ENCODE measurements at regions not wholly inside any gene's neighbourhood (a gene's known extent, or its start where the extent isn't known, plus 50 kb on each side); places are given as distances from the start of the nearest gene placed in this dataset.
"Not testable (repeated sequence)": the region's sequence is repeated elsewhere in the genome, so short reads cannot be mapped to it uniquely, and the experiment has no call there.

DNA sequence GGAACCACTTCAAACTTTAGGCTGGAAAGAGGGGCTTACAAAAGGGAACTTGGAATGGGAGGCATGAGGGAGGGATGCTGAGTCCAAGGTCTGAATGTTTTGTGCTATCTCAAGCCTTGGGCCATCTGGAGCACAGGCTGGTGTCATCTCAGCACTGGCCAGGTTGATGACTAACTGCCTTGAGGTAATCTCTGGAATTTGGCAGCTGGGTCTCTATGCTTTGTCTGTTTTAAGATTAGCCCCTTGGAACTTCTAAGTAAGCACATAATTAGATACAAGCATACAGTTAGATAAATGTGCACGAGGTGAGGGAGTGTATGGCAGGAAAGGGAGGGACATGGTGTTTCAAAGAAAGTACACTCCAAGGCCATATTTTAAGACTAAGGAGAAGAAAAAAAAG, 252.4 kb upstream of the CCDC54 start:
- no peak for DNase-seq

DNA sequence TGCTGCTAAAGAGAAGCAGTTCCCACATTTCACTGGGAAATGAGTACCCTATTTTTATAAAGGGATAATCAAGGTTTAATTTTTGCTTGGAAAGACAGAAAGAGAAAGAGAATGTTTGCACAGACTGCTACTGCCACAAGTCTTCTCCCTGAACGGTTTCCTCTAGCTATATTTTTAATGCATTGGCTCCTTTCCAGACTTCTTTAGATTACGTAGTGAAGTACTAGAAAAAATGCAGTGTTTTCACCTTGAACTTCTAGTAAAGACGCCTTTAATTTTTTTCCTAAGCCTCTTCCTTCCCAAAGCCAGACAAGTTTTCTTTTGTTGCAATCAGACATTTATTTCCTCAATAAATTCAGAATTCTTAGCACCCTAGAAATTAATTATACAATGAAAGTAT, 248.3 kb upstream of the CCDC54 start:
- no peak for DNase-seq

DNA sequence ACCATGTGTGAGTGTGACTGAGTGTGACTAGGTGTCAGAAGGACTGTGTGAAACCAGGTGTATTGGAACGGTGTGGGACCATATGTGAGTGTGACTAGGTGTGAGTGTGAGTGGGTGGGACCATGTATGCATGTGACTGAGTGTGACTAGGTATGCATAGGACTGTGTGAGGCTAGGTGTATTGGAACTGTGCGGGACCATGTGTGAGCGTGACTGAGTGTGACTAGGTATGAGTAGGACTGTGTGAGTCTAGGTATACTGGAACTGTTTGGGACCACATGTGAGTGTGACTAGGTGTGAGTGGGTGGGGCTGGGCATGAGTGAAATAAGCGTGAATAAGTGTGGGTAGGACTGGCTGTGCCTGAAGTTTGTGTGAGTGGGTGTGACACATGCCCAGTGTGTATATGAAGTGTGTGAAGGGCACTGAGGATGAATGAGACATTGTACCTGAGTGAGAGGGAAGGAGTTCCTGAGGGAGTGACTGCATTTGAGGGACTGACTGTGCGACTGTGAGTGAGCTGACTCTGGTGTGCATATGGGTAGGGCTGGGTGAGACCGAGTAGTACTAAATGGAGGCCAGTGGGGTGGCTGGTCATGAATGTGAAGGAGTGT, 247.0 kb upstream of the CCDC54 start:
- no peak for DNase-seq

DNA sequence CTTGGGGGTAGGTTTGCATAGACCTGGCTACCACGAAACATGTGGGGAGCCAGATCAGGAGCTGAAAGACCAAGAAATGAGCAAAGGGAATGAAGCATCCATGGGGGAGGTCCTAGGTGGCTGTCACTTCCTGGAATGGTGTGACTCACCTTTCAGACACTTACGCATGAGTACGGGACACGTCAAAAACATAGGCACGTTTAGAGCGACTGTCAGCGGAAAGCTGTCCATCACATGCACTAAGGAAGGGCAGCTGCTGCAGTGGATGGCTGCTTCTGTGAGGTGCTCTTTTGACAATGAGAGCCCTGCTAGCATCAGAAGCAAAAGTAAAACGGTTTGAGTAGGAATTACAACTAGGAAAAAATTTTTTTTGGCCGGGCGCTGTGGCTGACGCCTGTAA, 244.6 kb upstream of the CCDC54 start:
- DNase-seq: no peak

DNA sequence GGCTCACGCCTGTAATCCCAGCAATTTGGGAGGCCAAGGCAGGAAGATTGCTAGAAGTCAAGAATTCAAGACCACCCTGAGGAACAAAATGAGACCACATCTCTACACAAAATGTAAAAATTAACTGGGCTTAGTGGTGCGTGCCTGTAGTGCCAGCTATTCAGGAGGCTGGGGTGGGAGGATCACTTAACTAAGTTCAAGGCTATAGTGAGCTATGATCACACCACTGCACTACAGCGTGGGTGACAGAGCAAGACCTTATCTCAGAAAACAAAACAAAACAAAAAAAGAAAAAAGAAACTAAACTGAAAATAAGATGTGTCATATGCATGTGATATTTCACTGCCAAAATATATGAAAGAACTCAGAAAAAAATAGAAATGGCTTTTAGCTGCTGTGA, 243.3 kb upstream of the CCDC54 start:
- no peak for DNase-seq

DNA sequence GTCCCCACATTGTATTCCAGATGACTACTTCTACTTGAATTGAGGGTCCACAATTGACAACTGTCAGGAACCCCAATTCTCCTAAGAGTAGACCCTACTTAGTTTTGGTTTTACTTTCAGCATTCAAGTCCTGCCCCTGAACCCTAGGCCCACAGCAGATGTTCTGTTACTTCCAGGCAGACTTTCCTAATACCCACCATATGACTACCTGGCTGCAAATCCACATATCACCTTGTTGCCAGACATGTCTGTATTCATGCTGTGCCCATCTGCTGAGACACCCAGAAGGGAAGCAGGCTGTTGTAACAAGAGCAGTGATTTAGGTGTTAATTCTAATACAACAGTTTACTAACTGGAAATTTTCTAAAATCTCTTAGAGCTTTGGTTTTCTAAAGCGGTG, 235.1 kb upstream of the CCDC54 start:
- no peak for DNase-seq

DNA sequence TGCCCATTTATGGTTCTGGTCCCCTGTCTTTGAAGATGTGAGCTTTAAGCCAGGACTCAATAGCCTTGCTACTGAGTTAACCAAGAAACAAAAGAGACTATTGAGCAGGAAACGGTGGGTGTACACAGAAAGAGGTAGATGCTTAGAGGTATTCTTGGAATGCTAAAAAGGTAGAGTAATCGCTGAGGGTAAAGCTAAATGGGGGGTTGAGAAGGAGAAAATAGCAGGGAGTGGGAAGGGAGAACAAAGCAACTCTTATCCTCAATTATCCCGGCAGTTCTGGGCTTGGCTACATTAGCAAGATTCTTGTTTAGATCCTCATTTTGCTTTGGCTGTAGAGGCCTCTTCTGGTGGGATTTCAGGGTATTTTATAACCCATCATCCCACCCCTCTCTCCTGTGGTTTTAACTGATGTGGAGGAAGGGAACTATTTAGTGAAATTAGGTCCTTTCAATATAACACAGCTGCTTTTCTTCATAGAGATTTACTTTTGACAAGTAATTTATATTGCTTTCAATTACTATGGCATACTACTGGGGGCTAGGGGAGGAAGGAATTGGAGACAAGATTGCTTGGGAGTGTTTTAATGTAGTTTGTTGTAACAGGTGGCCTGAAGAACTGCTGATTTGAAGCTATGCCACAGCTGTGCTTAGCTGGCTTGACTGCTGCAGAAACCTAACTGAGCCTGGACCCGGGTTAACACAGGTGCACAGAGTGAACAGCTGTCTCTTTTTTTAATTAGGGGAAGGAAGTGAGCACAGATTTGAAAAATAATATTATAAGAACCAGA, 234.3 kb upstream of the CCDC54 start:
- no peak for DNase-seq

DNA sequence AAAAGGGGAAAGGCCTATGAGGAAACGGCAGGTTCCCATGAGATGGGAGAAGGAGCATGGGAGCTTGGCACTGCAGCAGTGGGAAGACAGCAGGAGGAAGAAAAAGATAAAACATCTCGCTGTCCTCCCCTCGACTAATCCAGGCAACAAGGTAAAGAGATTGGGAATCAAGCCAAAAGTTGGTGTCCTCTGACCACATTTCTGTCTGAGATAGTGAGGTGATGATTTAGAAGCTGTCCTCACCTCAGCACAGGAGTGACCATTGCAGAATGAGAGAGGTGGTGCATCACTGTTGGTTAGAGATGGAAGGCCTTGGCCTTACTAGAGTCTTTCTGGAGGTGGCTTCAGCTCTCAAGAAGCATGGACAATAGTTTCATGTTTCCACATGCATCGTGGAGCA, 226.6 kb upstream of the CCDC54 start:
- no peak for DNase-seq

DNA sequence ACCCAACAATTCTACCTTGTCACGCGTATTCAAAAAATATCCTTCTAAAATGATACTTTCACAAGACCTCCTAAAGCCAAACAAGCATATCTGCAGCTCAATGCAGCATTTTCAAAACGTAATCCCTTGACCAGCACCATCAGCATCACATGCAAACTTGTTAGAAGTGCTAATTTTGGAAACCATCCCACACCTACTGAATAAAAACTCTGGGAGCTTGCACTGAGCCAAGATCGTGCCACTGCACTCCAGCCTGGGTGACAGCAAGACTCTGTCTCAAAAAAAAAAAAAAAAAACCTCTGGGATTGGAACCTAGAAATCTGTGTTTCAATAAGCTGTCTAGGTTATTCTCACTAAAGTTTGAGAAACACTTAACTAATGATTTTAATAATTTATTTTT, 223.3 kb upstream of the CCDC54 start:
- DNase-seq: no peak

DNA sequence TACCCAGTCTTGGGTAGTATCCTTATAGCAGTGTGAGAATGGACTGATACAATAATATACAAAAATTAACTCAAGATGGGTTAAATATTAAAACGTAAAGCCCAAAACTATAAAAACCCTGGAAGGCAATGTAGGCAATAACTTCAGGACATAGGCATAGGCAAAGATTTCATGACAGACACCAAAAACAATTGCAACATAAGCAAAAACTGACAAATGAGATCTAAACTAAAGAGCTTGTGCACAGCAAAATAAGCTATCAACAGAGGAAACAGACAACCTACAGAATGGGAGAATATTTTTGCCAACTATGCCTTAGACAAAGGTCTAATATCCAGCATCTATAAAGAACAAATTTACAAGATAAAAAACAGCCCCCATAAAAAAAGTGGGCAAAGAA, 204.8 kb upstream of the CCDC54 start:
- DNase-seq: no peak

DNA sequence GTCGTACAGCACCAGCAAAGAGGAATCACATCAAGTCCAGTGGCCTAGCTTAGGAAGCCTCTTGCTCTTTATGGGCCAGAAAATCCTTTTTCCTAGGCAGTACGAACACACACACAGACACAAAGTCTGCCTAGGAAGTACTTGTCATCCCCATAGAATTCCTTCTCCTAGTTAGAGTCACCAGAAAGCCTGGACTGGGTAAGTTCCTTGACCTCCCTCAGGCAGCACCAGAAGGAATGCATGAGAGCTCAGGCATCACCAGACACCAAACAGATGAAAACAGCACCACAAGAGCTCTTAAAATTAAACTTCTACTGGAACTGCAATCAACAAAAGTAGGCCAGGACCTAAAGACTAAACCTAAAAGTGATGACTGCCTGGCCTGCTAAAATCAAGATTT, 192.9 kb upstream of the CCDC54 start:
- DNase-seq: no peak

DNA sequence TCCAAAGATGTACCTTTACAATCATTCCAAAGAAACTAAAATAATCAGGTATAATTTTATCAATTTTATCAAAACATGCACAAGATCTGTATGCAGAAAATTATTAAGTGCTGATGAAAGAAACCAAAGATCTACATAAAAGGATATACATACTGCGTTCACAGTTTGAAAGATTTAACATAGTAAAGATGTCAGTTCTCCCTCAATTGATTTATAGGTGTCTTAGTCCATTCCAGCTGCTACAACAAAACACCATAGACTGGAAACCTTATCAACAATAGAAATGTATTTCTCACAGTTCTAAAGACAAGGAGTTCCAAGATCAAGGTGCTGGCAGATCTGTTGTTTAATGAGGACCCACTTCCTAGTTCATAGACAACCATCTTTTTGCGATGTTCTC, 189.0 kb upstream of the CCDC54 start:
- DNase-seq: no peak

DNA sequence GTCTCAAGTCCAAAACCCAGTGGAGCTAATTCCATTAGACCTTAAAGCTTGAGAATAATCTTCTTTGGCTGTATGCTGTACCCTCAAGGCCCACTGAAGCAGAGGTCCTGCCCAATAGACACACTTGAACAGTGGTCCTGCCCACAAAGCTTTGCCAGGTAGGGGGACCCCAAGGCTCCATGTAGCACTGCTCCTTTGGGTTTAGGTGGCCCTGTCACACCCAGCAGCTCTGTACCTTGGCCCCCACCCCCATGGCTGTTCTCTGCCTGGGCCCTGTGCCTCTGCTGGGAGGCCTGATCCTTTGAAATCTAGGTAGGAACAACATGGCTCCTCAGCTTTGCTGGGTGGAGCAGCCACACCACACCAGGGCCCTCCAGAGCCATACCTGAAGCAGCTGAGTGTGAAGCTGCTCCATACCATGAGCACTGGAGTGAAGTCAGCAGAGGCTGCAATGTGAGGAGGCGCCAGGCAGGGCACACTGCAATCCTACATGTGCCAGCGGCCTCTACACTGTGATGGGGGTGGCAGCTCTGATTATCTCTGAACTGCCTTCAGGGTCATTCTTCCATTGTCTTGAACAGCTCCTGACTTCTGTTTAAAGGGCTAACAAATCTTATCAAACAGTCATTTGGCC, 188.0 kb upstream of the CCDC54 start:
- no peak for DNase-seq

DNA sequence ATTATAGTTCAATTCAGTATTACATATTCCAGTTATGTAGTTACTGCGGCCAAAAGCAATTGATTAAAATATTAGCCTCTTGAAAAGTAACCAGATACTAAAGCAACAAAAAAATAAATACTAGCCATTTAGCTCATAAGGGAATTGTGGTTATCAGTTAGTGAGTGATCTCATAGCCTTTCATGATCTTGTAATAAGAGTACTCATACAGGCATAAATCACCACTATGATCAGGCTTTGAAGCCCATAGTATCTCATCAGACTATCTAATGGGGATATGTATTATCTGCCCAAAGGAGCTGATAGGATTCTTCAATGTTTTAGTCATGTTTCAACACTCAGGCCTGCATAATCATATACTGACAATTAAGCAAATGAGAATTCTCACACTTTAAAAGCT, 184.1 kb upstream of the CCDC54 start:
- DNase-seq: no peak

DNA sequence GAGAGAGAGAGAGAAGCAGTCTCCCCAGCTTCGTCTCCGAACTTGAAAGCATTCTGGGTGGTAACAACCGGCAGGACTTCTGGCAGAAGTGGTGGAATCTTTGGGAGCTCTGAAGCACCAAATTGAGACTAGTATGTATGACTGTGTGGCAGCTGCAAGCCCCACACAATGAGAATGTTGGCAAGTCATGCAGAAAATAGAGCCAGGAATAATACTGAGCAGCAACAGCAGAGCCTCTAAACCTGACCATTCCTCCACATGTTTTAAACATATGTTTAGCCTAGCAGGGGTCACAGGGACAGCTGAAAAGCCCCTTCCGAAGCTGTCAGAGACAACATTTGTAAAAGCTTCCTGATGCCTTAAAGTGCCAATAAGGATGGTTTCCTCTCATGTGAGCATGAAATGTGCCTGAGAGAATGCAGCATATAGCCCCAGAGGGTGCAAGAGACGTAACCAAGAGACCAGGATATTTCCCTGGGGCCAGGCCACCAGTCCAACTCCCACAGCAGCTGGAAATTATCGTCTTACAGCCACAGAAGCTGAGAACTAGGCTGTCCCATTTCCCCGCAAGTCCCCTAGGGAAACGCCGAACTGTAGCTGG, 178.6 kb upstream of the CCDC54 start:
- DNase-seq: no peak

DNA sequence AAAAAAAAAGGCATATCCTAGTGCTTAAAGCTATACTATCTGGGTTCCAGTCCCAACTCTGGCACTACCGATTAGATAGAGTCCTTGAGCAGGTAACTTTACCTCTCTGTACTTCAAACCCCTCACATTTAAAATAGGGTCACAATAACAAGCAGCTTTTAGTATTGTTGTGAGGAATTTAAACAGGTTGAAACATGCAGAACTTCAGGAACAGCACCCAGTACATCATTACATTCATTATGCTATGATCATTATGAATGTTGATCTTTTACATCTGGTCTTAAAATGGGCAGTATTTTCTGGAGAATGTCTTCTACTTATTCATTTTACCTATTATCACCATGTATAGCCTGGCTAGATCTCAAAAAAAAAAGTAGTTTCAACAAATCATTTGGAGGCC, 176.1 kb upstream of the CCDC54 start:
- DNase-seq: no peak

DNA sequence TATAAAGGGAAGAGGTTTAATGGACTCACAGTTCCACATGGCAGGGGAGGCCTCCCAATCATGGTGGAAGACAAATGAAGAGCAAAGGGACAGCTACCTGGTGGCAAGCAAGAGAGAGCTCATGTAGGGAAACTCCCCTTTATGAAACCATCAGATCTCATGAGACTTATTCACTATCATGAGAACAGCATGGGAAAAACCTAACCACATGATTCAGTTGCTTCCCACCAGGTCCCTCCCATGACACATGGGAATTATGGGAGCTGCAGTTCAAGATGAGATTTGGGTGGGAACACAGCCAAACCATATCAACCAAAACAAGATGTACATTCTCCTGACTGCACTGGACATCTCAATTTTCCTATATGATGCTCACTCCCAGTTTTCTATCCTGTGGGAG, 174.4 kb upstream of the CCDC54 start:
- not testable (repeated sequence) for DNase-seq

DNA sequence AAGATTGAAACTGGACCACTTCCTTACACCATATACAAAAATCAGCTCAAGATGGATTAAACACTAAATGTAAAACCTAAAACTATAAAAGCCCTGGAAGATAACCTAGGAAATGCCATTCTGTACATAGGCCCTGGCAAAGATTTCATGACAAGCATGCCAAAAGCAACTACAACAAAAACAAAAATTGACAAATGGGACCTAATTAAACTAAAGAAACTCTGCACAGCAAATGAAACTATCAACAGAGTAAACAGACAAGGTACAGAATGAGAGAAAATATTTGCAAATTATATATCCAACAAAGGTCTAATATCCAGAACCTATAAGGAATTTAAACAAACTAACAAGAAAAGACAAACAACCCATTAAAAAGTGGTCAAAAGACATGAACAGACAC, 173.1 kb upstream of the CCDC54 start:
- DNase-seq: no peak

DNA sequence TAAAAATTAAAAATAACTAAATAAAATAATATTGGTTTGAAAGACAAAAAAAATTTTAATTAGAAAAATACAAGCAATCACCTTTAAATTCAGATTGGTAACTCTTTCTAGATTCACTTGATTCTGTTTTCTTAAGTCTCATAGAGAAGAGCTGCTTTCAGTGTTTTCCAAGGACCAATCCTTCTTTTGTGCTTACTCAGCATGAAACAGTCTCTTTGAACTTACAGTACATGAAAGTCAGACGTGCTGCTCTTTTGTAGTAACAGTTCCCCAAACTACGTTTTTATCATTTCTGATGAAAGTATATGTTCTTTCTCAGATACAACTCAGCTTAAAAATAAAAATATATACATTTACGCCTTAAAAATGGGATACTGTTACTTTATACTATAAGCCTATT, 171.9 kb upstream of the CCDC54 start:
- DNase-seq: no peak

DNA sequence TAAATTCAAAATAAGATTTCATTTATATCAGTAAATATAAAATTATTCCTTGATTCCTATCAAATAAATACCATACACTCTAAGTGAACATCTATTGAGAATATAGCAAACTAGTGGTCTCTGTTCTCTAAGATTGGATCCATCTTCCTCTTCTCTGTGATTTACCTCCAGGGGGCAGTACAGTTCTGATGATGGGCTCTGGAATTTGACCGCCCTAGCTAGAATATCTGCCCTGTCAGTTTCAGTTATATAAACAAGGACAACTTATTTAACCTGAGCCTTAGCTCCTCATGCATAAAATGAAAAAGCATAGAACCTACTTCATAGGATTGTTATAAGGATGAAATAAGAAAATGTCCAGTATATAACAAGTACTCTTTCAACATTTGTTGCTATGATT, 171.1 kb upstream of the CCDC54 start:
- DNase-seq: no peak

DNA sequence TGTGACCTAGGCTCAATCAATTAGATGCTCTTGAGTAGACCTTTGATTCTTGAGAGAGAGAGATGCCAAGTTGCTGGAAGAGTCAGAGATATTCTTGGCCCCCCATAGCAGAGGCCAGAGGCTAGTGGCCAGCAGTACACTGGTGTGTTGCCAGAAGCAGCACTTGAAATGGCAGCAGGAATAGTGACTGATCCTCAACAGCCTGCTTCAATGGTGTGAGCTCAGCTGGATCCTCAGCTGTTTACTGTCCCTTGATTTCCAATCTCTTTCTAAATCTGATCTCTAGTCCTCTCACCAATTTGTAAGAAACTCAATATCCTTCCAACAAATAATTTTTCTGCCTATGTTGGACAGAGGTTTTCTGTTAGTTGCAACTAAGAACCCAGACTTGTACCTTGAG, 170.3 kb upstream of the CCDC54 start:
- no peak for DNase-seq

DNA sequence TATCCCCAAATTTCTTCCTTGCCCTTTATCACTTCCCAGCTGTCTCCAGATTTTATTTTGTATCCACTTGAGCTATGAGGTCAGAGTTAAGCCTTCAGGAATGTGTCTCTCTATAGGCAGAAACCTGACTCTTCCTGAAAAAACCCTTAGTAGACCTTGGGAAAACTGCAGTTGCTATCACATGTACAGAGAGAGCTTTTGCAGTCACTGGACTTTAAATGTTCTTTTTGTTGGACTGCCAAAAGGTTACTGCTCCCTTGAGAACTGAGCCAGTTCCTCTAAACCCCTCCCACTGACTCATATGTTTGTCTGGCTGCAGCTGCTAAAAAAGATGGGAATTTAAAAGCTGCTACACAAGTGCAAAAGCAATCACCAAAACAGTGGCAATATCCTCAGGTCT, 169.1 kb upstream of the CCDC54 start:
- DNase-seq: no peak

DNA sequence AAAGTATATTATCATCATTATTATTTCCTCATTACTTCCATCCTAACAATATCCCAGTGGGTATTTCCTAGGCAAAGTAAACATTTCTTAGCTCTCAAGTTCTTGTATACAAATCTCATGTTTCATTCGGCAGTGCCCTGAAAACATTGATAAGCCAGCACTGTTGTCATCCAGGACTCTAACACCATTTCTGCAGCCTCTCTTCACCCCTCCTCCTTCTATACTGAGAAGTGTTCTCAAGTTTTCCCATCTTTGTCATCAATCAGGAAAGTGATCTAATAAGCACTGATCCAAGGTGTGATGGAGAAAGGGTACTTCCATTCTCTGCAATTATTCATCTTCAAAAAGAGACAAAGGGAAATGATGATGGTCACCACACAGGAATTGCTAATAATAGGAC, 168.4 kb upstream of the CCDC54 start:
- no peak for DNase-seq

DNA sequence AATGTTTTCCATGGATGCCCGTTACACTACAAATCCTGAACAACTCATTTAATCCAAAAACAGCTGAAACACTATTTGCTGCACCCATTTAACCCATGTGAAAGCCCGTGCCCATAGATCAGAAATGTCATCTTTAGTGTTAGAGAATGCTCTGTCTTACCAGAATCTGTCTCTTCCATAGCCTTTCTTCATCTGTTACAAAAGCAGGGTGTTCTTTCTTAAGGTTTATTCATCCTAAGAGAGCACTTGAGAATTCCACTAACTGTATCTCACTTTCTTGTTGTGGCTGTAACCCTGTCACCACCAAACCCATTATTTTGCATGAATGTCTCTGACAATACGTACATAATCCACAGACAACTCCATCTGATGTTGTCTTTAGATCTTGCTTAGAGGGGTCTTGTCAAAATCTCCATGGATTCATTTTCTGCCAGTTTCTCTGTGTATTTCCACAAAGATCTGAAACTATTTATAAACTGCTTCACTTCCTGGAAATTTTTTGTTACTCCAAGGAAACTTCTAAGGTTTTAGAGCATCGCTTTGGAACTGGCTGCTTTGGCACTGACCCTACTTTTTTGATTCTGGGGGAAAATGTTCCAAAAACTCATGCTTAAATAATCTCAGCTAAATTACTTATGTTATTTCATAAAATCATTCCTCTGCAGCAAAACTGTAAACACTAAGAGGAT, 167.8 kb upstream of the CCDC54 start:
- DNase-seq: no peak
